ENCODE measurements at regions not wholly inside any gene's neighbourhood (a gene's known extent, or its start where the extent isn't known, plus 50 kb on each side); places are given as distances from the start of the nearest gene placed in this dataset.
"Not testable (repeated sequence)": the region's sequence is repeated elsewhere in the genome, so short reads cannot be mapped to it uniquely, and the experiment has no call there.

DNA sequence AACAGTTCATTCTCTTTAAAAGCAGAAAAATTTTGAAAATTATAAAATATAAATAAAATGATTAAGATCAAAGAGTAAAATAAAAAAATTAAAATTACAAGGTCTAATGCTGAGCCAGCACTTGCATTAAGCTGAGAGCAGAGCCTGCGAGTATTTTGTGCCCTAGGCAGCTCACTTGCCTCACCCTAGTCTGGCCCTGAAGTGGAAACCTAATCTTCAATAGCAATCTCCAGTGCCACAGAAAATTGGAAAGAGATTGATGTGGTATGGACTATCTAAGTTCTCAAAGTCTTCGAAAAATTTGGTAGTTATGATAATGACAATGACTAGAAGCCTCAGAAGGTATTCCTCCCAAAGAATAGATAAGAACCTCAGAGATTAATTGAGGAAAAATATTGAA, 459.4 kb upstream of the CBLB start:
- no peak for DNase-seq

GRCh38 chr3:106329521-106329920, 460.7 kb upstream of the CBLB start:
- DNase-seq, result no peak

GRCh38 chr3:106331636-106332035, 462.8 kb upstream of the CBLB start:
- DNase-seq, result no peak

- DNase-seq, result no peak
Observed at GRCh38 chr3:106332129-106332528, 463.3 kb upstream of the CBLB start.

DNA sequence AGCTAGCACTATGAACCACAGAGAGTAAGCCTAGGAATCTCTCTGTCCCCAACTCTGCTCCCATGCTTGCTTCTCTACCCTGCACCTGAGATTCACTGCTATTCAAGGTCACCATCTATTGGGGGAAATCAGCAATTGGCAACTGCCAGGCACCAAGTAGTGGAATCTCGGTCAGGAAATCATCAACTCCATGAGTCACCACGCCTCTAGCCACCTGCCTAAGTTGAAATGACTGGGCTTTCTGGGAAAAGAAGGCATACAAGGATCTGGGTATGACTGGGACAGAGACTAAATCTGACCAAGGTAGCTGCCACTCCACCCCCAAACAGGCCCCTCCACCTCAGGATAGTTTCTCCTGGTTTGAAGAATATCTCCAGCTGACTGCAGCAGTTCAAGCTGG, 464.1 kb upstream of the CBLB start:
- DNase-seq, result no peak

- no peak for DNase-seq
Observed at GRCh38 chr3:106333911-106334618, 465.3 kb upstream of the CBLB start.

- DNase-seq, result no peak
Observed at GRCh38 chr3:106336619-106337018, 467.8 kb upstream of the CBLB start.

DNA sequence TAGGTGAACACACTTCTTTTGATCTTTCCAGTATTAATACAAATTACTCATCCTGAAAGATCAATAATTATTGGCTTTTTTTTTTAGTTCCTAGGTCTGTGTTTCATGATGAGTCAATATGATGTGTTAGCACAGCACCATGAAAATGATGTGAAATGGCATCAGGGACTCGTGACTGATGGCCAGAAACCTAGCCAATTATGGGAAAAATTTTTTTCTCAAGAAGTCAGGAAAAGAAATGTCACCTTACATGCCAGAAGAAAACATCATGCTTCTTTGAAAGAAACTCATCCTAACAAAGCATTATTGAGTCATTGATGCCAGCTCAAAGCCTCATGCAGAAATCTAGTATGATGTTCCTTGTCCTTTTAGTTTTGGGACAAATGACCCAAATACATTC, 468.3 kb upstream of the CBLB start:
- DNase-seq, result no peak

DNA sequence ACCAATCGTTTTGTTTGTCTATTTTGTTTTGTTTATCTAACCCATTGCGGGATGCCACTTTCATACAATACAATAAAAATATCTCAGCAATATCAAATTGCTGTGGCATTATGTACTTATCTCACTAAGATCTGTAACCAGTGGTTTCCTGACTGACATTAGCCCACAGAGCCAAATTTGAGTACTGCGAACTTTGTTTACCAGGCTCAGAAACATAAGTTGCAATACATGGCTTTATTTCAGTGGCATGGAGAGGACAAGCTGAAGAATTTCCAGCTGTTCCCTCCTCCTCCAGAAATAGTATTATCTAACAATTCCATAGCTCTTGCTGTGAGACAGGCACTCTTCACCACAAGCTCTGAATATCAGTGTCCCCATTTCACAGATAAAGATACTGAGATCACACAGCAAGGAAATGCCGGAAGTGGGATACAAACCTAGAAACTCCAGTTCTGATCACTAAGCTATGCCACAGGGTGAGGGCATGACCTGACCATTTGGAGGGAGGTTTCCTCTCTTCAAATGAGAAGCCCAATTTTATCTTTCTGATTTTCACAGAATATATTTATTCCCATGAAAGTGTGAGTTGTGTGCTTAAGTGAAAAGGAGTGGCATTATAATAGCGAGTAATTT, 469.9 kb upstream of the CBLB start:
- DNase-seq, result no peak

DNA sequence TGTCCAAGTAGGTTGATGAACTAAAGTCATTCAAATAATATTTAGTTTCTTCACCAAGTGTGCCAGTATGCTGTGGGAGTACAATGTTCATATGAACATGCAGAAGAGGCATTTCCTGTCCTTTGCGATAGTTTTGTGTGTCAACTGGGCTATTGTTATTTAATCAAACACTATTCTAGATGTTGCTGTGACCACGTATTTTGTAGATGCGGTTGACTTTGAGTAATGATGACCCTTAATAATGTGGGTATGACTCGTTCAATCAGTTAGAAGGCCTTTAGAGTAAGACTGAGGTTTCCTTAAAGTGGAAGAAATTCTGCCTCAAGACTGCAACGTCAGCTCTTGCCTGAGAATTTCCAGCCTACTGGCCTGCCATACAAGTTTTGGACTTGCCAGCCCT, 470.7 kb upstream of the CBLB start:
- DNase-seq, result no peak

DNA sequence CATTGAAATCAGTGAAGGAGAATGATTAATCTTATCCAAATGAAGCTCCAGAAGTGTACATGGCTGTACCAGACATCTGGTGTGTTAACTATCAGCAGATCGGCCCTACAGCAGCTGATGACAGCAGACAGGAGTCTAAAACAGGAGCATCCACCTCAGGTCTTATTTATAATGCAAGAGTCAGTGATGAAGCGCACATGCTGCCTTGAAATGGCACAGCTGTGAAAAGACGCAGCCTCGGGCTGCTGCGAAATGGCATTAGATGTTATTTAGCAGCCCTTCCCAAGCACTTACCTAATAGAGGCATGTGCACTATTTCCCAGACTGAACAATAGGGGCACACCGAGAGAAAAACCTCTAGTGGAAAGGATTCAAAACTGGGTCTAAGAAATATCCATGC, 472.3 kb upstream of the CBLB start:
- peak; percentile 78 for DNase-seq

DNA sequence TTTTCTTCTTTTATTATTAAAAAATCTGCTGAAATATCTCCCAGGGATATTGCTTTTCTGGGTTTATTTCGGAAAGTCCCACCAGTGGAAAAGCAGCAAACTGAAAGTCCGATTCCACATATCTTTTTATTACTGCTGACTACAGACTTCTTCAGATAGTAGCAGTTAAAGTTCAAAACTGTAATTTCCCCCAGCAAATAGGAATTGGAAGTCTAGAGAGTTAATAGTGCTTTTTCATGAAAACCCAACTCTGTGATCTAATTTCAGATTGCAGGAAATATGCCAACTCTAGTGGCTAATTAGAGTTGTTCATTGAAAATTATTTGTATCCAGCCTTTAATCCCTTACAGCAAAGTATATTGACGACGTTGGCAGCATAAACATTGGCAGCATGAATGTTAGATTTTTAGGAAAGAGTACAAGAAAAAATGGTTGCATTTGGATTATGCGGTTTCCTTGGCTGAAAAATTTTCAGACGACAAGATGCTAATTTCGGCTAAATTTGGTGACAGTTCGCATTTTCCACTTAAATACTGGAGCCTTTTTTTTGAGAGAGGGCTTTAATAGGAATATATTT, 472.9 kb upstream of the CBLB start:
- no peak for DNase-seq

GRCh38 chr3:106342386-106342785, 473.6 kb upstream of the CBLB start:
- DNase-seq, result no peak

GRCh38 chr3:106343811-106344210, 475.0 kb upstream of the CBLB start:
- no peak for DNase-seq

GRCh38 chr3:106345353-106346027, 476.7 kb upstream of the CBLB start:
- DNase-seq, result no peak

DNA sequence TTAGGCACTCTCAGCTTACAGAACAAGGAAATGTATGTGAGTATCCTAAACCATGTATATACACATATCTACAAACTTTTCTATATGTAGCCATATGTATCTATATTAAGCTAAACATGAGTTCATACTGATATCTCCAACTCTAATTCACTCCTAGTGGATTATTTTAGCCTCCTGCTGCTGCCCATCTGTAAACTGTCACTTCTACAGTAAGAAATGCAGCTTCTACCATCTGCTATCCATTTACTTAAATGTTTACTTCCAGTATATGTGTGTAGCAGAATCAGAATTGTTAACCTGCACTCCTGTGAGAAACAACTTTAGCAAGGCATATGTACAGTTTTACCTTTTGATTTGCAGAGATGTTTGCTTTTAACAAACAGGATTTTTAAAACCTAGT, 478.5 kb upstream of the CBLB start:
- peak; percentile 41 for DNase-seq

GRCh38 chr3:106348139-106348690, 479.4 kb upstream of the CBLB start:
- DNase-seq, result no peak

GRCh38 chr3:106349191-106349881, 480.5 kb upstream of the CBLB start:
- DNase-seq, result no peak

DNA sequence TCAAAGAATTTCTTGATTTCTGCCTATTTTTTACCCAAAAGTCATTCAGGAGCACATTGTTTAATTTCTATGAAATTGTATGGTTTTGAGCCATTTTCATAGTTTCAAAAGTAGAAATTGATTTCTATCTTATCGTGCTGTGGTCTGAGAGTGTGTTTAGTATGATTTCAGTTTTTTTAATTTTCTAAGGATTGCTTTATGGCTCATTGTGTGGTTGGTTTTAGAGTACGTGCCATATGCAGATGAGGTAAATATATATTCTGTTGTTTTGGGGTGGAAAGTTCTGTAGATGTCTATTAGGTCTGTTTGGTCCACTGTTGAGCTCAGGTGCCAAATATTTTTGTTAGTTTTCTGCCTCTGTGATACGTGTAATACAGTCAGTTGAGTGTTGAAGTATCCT, 487.1 kb upstream of the CBLB start:
- DNase-seq, result no peak

- no peak for DNase-seq
Observed at GRCh38 chr3:106359692-106360091, 490.9 kb upstream of the CBLB start.

DNA sequence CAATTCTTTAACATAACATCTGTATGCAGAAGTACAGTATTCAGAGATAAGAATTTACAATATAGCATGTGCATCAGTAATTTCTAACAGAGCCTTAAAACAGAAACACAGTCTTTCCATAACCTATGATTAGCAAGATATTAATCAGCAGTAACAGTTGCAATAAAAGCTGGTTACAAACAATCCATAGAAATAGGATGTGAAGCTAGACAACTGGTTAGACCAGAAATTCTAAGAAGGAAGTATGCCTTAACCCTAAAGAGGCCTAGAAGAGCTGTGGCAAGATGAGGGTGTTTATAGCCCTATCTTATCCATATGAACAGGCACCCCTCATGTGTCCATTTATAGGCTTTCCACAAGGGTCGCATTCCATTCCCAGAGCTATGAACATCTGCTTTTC, 492.1 kb upstream of the CBLB start:
- not testable (repeated sequence) for DNase-seq

DNA sequence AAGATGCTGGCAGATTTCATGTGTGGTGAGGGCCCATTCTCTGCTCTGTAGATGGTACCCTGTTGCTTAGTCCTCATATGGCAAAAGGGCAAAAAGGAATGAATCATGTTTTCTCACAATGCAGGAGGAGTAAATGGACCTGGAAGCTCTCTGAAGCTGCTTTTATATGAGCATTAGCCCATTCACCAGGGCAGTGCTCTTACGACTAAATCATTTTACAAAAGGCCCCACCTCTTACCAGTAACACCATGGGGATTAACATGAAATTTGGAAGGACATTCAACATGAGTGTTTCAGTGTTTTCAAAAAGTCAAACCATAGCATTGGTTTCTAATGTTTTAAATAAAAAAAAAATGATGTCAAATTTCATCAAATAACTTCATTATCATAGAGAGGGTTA, 495.7 kb upstream of the CBLB start:
- no peak for DNase-seq

DNA sequence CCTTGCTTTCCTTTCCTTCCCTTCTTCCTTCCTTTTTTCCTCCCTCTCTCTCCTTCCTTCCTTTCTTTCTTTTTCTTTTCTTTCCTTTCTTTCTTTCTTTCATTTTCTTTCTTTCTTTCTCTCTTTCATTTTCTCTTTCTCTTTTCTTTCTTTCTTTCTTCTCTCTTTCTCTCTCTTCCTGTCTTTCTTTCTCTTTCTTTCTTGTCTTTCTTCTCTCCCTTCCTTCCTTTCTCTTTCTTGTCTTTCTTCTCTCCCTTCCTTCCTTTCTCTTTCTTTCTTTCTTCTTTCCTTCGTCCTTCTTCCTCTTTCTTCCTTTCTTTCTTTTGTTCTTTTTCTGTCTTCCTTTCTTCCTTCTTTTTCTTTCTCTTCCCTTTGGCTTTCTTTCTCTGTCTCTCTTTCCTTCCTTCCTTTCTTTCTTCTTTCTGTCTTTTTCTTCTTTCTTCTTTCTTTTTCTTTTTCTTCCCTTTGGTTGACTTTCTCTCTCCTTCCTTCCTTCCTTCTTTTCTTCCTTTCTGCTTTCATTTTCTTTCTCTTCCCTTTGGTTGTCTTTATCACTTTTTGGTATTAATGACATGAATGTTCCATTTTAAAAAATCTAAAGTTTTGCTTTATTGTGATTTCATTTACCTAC, 496.4 kb upstream of the CBLB start:
- no peak for DNase-seq
